ENCODE measurements at regions not wholly inside any gene's neighbourhood (a gene's known extent, or its start where the extent isn't known, plus 50 kb on each side); places are given as distances from the start of the nearest gene placed in this dataset.

DNA sequence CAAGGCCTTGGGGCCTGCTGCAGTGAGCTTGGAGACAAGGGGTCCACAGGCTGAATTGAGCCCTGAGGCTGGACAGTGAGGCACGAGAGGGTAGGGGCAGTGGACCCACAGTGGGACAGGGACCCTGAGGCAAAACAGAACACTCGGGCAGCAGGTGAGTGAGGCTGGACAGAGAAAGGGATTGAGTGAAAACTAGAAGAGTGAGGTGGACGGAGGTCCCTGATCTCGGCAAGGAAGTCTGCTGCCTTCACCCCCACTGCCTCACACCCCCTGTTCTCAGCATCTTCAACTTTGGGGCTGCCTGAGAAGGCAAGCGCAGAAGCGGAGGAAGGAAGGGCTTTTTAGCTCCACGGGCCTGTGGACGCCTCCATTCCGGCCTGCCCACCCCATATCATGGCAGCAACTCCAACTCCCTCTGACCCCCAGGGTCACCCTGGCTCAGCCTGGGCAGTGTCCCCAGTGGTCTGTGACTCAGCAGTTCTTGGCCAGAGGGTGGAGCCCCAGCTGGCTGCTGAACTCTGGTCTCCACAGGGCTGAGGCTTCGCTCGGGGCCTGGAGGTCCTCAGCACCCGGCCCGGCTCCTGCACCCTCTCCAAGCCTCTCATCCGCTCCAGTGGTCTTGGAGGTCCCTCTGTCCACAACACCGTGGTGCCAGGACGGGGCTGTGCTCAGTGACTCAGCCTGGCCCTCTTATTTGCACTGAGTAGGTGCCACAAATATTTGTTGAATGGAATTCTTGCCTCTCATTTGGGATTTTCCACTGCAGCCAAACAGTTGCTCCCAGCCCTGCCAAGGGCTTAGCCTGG, 60.0 kb upstream of the EPS8L3 start:
- TF ChIP-seq EZH2phosphoT487 (IDR thresholded peaks at IDR 0.05; ENCODE audit: borderline replicate concordance, low read depth, low read length): no peak
- TF ChIP-seq, protein P1, sequence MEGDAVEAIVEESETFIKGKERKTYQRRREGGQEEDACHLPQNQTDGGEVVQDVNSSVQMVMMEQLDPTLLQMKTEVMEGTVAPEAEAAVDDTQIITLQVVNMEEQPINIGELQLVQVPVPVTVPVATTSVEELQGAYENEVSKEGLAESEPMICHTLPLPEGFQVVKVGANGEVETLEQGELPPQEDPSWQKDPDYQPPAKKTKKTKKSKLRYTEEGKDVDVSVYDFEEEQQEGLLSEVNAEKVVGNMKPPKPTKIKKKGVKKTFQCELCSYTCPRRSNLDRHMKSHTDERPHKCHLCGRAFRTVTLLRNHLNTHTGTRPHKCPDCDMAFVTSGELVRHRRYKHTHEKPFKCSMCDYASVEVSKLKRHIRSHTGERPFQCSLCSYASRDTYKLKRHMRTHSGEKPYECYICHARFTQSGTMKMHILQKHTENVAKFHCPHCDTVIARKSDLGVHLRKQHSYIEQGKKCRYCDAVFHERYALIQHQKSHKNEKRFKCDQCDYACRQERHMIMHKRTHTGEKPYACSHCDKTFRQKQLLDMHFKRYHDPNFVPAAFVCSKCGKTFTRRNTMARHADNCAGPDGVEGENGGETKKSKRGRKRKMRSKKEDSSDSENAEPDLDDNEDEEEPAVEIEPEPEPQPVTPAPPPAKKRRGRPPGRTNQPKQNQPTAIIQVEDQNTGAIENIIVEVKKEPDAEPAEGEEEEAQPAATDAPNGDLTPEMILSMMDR (conservative IDR thresholded peaks at IDR 0.05; ENCODE audit: low read length): no peak
- Histone ChIP-seq H3K9me3 (ENCODE audit: low read length) (no peaks in the 10 kb centered on the region), H4K20me1 (ENCODE audit: insufficient read depth, low read length) (no peaks in the 10 kb centered on the region), H3K4me2 (ENCODE audit: low read length) (no peak overlapping the region), H3K36me3 (ENCODE audit: insufficient read depth, low read length) (no peaks in the 10 kb centered on the region), H3K4me1 (ENCODE audit: insufficient read depth, low read length, poor library complexity, severe bottlenecking) (peaks cover 6% of the 10 kb centered on the region), H3K27ac (ENCODE audit: low read depth, low read length, poor library complexity, severe bottlenecking) (no peak overlapping the region), H3K4me3 (ENCODE audit: low read depth, low read length, poor library complexity, severe bottlenecking) (no peak overlapping the region), H2AFZ (ENCODE audit: low read length) (no peak overlapping the region), H3K9me2 (ENCODE audit: insufficient read depth, low read length) (no peaks in the 10 kb centered on the region), H3K79me2 (ENCODE audit: insufficient read depth, low read depth, low read length) (no peaks in the 10 kb centered on the region)
- intact Hi-C loops (cut with micrococcal nuclease; ENCODE audit: unreplicated experiment): no loop called here
- DNase-seq (ENCODE audit: low spot score): no peak
- no TSS peak for BruUV-seq (replicated peaks)
- CTCF ChIA-PET (ENCODE audit: unreplicated experiment): no interaction called here
- POLR2A ChIA-PET: interaction anchor here (0.5 to 1.0 kb wide), 2 partner anchors 12 to 784 kb away, joined by 3 to 7 read pairs; no protein-coding TSS in a partner anchor

DNA sequence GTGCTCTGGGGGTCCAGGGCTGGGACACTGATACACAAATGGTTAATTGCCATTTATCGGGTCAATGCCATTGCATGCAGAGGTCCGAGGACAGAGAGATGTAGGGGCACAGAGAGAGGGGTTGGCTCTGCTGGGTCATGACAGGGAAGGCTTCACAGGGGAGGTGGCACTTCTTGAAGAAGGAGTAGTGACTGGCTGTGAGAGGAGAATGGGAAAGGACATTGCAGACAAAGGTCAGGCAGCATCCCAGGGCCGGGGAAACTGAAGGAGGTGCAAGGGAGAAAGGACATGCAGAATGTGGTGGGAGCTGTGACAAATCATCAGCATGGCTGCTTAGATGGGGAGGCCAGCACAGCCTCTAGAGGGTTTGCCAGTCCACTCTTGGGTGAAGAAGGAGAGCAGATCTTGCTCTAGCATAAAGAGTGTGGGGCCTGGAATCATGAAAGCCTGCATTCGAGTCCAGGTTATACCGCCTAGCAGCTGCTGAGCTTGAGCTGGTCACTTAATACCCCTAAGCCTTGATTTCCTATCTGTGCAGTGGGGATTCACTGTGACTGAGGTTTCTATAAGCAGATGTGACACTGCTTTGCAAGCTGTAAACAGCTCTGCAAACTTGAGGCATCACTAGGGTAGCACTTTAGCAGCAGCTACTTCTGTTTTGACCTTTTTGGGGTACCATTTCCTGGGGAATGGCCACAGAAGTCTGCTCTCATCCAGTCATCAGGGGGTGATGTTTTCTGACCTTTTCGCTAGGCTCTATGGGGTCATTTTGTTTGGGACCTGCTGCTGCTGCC, 59.2 kb upstream of the EPS8L3 start:
- intact Hi-C loops (cut with micrococcal nuclease; ENCODE audit: unreplicated experiment): no loop called here
- Histone ChIP-seq H3K36me3 (ENCODE audit: insufficient read depth, low read length) (no peaks in the 10 kb centered on the region), H2AFZ (ENCODE audit: low read length) (no peak overlapping the region), H4K20me1 (ENCODE audit: insufficient read depth, low read length) (no peaks in the 10 kb centered on the region), H3K79me2 (ENCODE audit: insufficient read depth, low read depth, low read length) (no peaks in the 10 kb centered on the region), H3K4me2 (ENCODE audit: low read length) (no peak overlapping the region), H3K27ac (ENCODE audit: low read depth, low read length, poor library complexity, severe bottlenecking) (no peak overlapping the region), H3K4me1 (ENCODE audit: insufficient read depth, low read length, poor library complexity, severe bottlenecking) (peaks cover 6% of the 10 kb centered on the region), H3K4me3 (ENCODE audit: low read depth, low read length, poor library complexity, severe bottlenecking) (no peak overlapping the region), H3K9me3 (ENCODE audit: low read length) (no peaks in the 10 kb centered on the region), H3K9me2 (ENCODE audit: insufficient read depth, low read length) (no peaks in the 10 kb centered on the region)
- ChIA-PET POLR2A (interaction anchor here (0.5 to 1.0 kb wide), 2 partner anchors 13 to 783 kb away, joined by 3 to 7 read pairs; no protein-coding TSS in a partner anchor), CTCF (ENCODE audit: unreplicated experiment) (no interaction called here)
- no TSS peak for BruUV-seq (replicated peaks)
- TF ChIP-seq EZH2phosphoT487 (IDR thresholded peaks at IDR 0.05; ENCODE audit: borderline replicate concordance, low read depth, low read length): no peak
- TF ChIP-seq, protein P1 (conservative IDR thresholded peaks at IDR 0.05; ENCODE audit: low read length): no peak
- DNase-seq (ENCODE audit: low spot score): no peak

Data from OCI-LY7 (cell line).